Neural cell (in vitro differentiated cells): ENCODE measurements at regions not wholly inside any gene's neighbourhood (a gene's known extent, or its start where the extent isn't known, plus 50 kb on each side); places are given as distances from the start of the nearest gene placed in this dataset.

ENCODE experiments used
- EZH2 ChIP-seq: fragments of 200-600, 300-800 bp; shearing (Covaris generic), sonication (generic); IDR thresholded peaks from 2 replicates; pipeline ENCODE4 v1.6.1; 2014; ENCODE audit warnings: antibody characterized with exemption, low read length, borderline replicate concordance, mild to moderate bottlenecking; ENCODE audit not compliant: insufficient read depth, poor library complexity, severe bottlenecking
- POLR2AphosphoS5 ChIP-seq: IDR thresholded peaks from 2 replicates; pipeline ENCODE4 v1.6.1; 2012
- REST ChIP-seq: IDR thresholded peaks from 2 replicates; pipeline ENCODE4 v1.6.1; 2012; ENCODE audit warnings: borderline replicate concordance
- TF ChIP-seq, protein P1 (sequence below): fragments of 450-650 bp; IDR thresholded peaks from 2 replicates; pipeline ENCODE4 v1.5.1; 2014; ENCODE audit warnings: antibody characterized with exemption, mild to moderate bottlenecking, moderate library complexity; ENCODE audit not compliant: poor library complexity, severe bottlenecking

- TF ChIP-seq, protein P1, sequence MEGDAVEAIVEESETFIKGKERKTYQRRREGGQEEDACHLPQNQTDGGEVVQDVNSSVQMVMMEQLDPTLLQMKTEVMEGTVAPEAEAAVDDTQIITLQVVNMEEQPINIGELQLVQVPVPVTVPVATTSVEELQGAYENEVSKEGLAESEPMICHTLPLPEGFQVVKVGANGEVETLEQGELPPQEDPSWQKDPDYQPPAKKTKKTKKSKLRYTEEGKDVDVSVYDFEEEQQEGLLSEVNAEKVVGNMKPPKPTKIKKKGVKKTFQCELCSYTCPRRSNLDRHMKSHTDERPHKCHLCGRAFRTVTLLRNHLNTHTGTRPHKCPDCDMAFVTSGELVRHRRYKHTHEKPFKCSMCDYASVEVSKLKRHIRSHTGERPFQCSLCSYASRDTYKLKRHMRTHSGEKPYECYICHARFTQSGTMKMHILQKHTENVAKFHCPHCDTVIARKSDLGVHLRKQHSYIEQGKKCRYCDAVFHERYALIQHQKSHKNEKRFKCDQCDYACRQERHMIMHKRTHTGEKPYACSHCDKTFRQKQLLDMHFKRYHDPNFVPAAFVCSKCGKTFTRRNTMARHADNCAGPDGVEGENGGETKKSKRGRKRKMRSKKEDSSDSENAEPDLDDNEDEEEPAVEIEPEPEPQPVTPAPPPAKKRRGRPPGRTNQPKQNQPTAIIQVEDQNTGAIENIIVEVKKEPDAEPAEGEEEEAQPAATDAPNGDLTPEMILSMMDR: no peak
- TF ChIP-seq REST (no peak), EZH2 (no peak), POLR2AphosphoS5 (no peak)
Measured at GRCh38 chr6:154606457-154606856, 96.0 kb upstream of the CNKSR3 start.
